GM19023 (cell line): ENCODE measurements at regions not wholly inside any gene's neighbourhood (a gene's known extent, or its start where the extent isn't known, plus 50 kb on each side); places are given as distances from the start of the nearest gene placed in this dataset.
"Not testable (repeated sequence)": the region's sequence is repeated elsewhere in the genome, so short reads cannot be mapped to it uniquely, and the experiment has no call there.

Experiments used
- ATAC-seq: cut with Tn5 transposase; IDR thresholded peaks from one replicate; pipeline ENCODE4 v1.9.1; 2021; ENCODE audit warnings: mild to moderate bottlenecking, moderate library complexity; ENCODE audit not compliant: unreplicated experiment

GRCh38 chr21:22363504-22363903 is 1365.3 kb downstream of the NCAM2 start:
- no peak for ATAC-seq

GRCh38 chr21:22364163-22364562 is 1366.0 kb downstream of the NCAM2 start:
- ATAC-seq = no peak

- ATAC-seq = no peak
These were observed 1376.2 kb downstream of the NCAM2 start for GRCh38 chr21:22374218-22374969.

- not testable (repeated sequence) for ATAC-seq
These were observed 1379.6 kb downstream of the NCAM2 start for GRCh38 chr21:22377795-22378194.

GRCh38 chr21:22393324-22393723 is 1395.1 kb downstream of the NCAM2 start:
- no peak for ATAC-seq

GRCh38 chr21:22395965-22396364 is 1397.8 kb downstream of the NCAM2 start:
- no peak for ATAC-seq

GRCh38 chr21:22399681-22400514 is 1401.7 kb downstream of the NCAM2 start:
- ATAC-seq = no peak

- no peak for ATAC-seq
These were observed 1411.4 kb downstream of the NCAM2 start for GRCh38 chr21:22409571-22409970.

- ATAC-seq = no peak
These were observed 1418.3 kb downstream of the NCAM2 start for GRCh38 chr21:22416555-22416954.

GRCh38 chr21:22421416-22422180 is 1423.4 kb downstream of the NCAM2 start:
- no peak for ATAC-seq

GRCh38 chr21:22438428-22439086 is 1440.3 kb downstream of the NCAM2 start:
- no peak for ATAC-seq

- ATAC-seq = no peak
These were observed 1446.8 kb downstream of the NCAM2 start for GRCh38 chr21:22444990-22445389.

- no peak for ATAC-seq
These were observed 1452.3 kb downstream of the NCAM2 start for GRCh38 chr21:22450507-22450906.

- no peak for ATAC-seq
These were observed 1458.0 kb downstream of the NCAM2 start for GRCh38 chr21:22456241-22456640.

- ATAC-seq = no peak
These were observed 1470.7 kb downstream of the NCAM2 start for GRCh38 chr21:22468893-22469292.

GRCh38 chr21:22474403-22474802 is 1476.2 kb downstream of the NCAM2 start:
- ATAC-seq = no peak

GRCh38 chr21:22476214-22476613 is 1478.0 kb downstream of the NCAM2 start:
- ATAC-seq = no peak

- ATAC-seq = no peak
These were observed 1478.8 kb downstream of the NCAM2 start for GRCh38 chr21:22476726-22477646.

GRCh38 chr21:22490049-22490448 is 1491.8 kb downstream of the NCAM2 start:
- no peak for ATAC-seq

- ATAC-seq = no peak
These were observed 1518.0 kb downstream of the NCAM2 start for GRCh38 chr21:22516230-22516629.
